ENCODE measurements at regions not wholly inside any gene's neighbourhood (a gene's known extent, or its start where the extent isn't known, plus 50 kb on each side); places are given as distances from the start of the nearest gene placed in this dataset.
"Not testable (repeated sequence)": the region's sequence is repeated elsewhere in the genome, so short reads cannot be mapped to it uniquely, and the experiment has no call there.

DNA sequence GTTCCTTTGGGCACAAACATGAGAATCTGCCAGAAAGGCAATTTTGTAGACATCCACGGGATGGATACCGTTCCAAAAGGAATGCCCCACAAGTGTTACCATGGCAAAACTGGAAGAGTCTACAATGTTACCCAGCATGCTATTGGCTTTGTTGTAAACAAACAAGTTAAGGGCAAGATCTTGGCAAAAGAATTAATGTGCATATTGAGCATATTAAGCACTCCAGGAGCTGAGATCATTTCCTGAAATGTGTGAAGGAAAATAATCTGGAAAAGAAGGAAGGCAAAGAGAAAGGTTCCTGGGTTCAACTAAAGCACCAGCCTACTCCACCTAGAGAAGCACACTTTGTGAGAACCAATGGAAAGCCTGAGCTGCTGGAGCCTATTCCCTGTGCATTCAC lies 103.9 kb upstream of the ARG1 start:
- BruUV-seq (replicated peaks): no TSS peak
- no peaks in the 10 kb centered on the region for H3K27me3 ChIP-seq (replicated peaks; ENCODE audit: insufficient read depth, low read depth, low read length, poor library complexity)
- H3K36me3 ChIP-seq (ENCODE audit: insufficient read depth, low read length, poor library complexity, severe bottlenecking): no peaks in the 10 kb centered on the region
- intact Hi-C loops (cut with micrococcal nuclease; ENCODE audit: unreplicated experiment): no loop called here
- no peaks in the 10 kb centered on the region for H3K9me3 ChIP-seq (ENCODE audit: low read depth, low read length, poor library complexity, severe bottlenecking)
- H3K4me1 ChIP-seq (ENCODE audit: insufficient read depth, low read length, poor library complexity, severe bottlenecking): peaks cover 14% of the 10 kb centered on the region
- TF ChIP-seq, protein P1, sequence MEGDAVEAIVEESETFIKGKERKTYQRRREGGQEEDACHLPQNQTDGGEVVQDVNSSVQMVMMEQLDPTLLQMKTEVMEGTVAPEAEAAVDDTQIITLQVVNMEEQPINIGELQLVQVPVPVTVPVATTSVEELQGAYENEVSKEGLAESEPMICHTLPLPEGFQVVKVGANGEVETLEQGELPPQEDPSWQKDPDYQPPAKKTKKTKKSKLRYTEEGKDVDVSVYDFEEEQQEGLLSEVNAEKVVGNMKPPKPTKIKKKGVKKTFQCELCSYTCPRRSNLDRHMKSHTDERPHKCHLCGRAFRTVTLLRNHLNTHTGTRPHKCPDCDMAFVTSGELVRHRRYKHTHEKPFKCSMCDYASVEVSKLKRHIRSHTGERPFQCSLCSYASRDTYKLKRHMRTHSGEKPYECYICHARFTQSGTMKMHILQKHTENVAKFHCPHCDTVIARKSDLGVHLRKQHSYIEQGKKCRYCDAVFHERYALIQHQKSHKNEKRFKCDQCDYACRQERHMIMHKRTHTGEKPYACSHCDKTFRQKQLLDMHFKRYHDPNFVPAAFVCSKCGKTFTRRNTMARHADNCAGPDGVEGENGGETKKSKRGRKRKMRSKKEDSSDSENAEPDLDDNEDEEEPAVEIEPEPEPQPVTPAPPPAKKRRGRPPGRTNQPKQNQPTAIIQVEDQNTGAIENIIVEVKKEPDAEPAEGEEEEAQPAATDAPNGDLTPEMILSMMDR (conservative IDR thresholded peaks at IDR 0.05; ENCODE audit: low read depth, low read length): no peak
- no peak for TF ChIP-seq EZH2 (IDR thresholded peaks at IDR 0.05; ENCODE audit: borderline replicate concordance, low read depth, low read length, poor library complexity, severe bottlenecking)
- no peak overlapping the region for H3K4me3 ChIP-seq (ENCODE audit: low read depth, low read length, poor library complexity, severe bottlenecking)
- ChIA-PET POLR2A (ENCODE audit: low non-redundant PET) (no interaction called here), CTCF (no interaction called here)
- DNase-seq (ENCODE audit: low spot score): no peak
- no peak overlapping the region for H3K27ac ChIP-seq (ENCODE audit: low read depth, low read length, poor library complexity, severe bottlenecking)

DNA sequence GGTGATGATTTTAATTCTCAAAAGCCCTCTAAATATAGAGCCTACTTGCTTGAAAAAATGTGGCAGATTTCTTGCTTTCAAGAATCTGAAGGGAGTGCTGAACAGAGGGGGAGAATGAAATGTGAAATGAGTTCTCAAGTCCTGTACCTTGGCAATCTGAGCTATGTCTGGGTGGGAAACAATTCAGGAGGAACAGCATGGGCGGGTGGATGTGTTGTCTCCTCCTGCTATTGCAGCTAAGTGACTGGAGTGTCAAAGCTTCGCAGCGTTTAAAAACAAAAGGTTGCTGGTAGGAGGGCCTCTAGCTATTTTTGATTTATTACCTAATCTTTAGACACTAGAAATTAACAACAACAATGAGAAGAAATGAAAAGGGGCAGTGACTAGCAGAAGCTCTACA lies 102.5 kb upstream of the ARG1 start:
- TF ChIP-seq, protein P1 (conservative IDR thresholded peaks at IDR 0.05; ENCODE audit: low read depth, low read length): no peak
- TF ChIP-seq EZH2 (IDR thresholded peaks at IDR 0.05; ENCODE audit: borderline replicate concordance, low read depth, low read length, poor library complexity, severe bottlenecking): no peak
- intact Hi-C loops (cut with micrococcal nuclease; ENCODE audit: unreplicated experiment): no loop called here
- Histone ChIP-seq H3K27me3 (replicated peaks; ENCODE audit: insufficient read depth, low read depth, low read length, poor library complexity) (no peaks in the 10 kb centered on the region), H3K4me3 (ENCODE audit: low read depth, low read length, poor library complexity, severe bottlenecking) (no peak overlapping the region), H3K9me3 (ENCODE audit: low read depth, low read length, poor library complexity, severe bottlenecking) (peaks cover 7% of the 10 kb centered on the region), H3K4me1 (ENCODE audit: insufficient read depth, low read length, poor library complexity, severe bottlenecking) (peaks cover 8% of the 10 kb centered on the region), H3K36me3 (ENCODE audit: insufficient read depth, low read length, poor library complexity, severe bottlenecking) (no peaks in the 10 kb centered on the region), H3K27ac (ENCODE audit: low read depth, low read length, poor library complexity, severe bottlenecking) (no peak overlapping the region)
- ChIA-PET POLR2A (ENCODE audit: low non-redundant PET) (no interaction called here), CTCF (no interaction called here)
- BruUV-seq (replicated peaks): no TSS peak
- no peak for DNase-seq (ENCODE audit: low spot score)

DNA sequence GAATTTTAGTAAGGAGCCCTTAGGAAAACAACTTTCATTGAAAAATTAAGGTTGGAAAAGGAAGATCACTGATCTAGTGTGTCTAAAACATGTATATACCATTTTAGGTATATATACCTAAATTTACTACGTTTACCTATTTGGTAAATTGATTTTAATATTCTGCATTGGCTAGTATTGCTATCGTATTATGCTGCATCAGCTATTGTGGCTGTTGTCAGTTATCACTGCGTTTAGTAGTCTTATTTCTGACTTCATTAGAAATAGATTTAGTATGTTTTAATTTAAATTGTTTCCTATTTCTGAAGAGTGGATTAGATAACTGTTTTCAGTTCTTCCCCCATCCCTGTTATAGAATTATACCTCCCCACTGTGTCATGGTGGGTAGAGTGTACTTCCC lies 101.7 kb upstream of the ARG1 start:
- POLR2A ChIA-PET (ENCODE audit: low non-redundant PET): no interaction called here

DNA sequence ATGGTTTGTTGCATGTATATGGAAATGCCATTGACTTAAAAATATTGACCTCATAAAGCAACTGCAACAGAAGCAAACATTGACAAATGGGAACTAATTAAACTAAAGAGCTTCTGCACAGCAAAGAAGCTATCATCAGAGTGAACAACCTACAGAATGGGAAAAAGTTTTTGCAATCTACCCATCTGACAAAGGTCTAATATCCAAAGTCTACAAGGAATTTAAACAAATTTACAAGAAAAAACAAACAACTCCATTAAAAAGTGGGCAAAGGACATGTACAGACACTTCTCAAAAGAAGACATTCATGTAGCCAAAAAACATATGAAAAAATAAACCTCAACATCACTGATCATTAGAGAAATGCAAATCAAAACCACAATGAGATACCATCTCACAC lies 99.7 kb upstream of the ARG1 start:
- intact Hi-C loops (cut with micrococcal nuclease; ENCODE audit: unreplicated experiment); DNase-seq (ENCODE audit: low spot score); H3K27me3 ChIP-seq (replicated peaks; ENCODE audit: insufficient read depth, low read depth, low read length, poor library complexity); BruUV-seq (replicated peaks); H3K4me1 ChIP-seq (ENCODE audit: insufficient read depth, low read length, poor library complexity, severe bottlenecking); H3K4me3 ChIP-seq (ENCODE audit: low read depth, low read length, poor library complexity, severe bottlenecking); H3K27ac ChIP-seq (ENCODE audit: low read depth, low read length, poor library complexity, severe bottlenecking); CTCF ChIA-PET; H3K9me3 ChIP-seq (ENCODE audit: low read depth, low read length, poor library complexity, severe bottlenecking); H3K36me3 ChIP-seq (ENCODE audit: insufficient read depth, low read length, poor library complexity, severe bottlenecking); POLR2A ChIA-PET (ENCODE audit: low non-redundant PET): not testable (repeated sequence)

More for the DNA sequence above, 101.7 kb upstream of the ARG1 start:
- CTCF ChIA-PET: interaction anchor here (0.7 kb wide), 1 partner anchor 87 kb away, joined by 3 read pairs; no protein-coding TSS in a partner anchor
- peaks cover 8% of the 10 kb centered on the region for H3K4me1 ChIP-seq (ENCODE audit: insufficient read depth, low read length, poor library complexity, severe bottlenecking)
- H3K27me3 ChIP-seq (replicated peaks; ENCODE audit: insufficient read depth, low read depth, low read length, poor library complexity): no peaks in the 10 kb centered on the region
- no peak overlapping the region for H3K27ac ChIP-seq (ENCODE audit: low read depth, low read length, poor library complexity, severe bottlenecking)
- peaks cover 7% of the 10 kb centered on the region for H3K9me3 ChIP-seq (ENCODE audit: low read depth, low read length, poor library complexity, severe bottlenecking)
- TF ChIP-seq EZH2 (IDR thresholded peaks at IDR 0.05; ENCODE audit: borderline replicate concordance, low read depth, low read length, poor library complexity, severe bottlenecking): no peak
- TF ChIP-seq, protein P1 (conservative IDR thresholded peaks at IDR 0.05; ENCODE audit: low read depth, low read length): no peak
- H3K36me3 ChIP-seq (ENCODE audit: insufficient read depth, low read length, poor library complexity, severe bottlenecking): no peaks in the 10 kb centered on the region
- no TSS peak for BruUV-seq (replicated peaks)
- DNase-seq (ENCODE audit: low spot score): no peak
- intact Hi-C loops (cut with micrococcal nuclease; ENCODE audit: unreplicated experiment): no loop called here
- no peak overlapping the region for H3K4me3 ChIP-seq (ENCODE audit: low read depth, low read length, poor library complexity, severe bottlenecking)

All from A673 (cell line).